Spleen (tissue), 11 donors: ENCODE measurements at regions not wholly inside any gene's neighbourhood (a gene's known extent, or its start where the extent isn't known, plus 50 kb on each side); places are given as distances from the start of the nearest gene placed in this dataset.

ENCODE experiments used
- DNase-seq: peaks from one replicate; pipeline ENCODE4 v3.0.0-alpha.2; 2020
- H3K27ac ChIP-seq, 8 donors: fragments of 200-600 bp; sonication (generic) in 7 of 8; 1 replicate in 4 of 8; 2 replicates in 4 of 8; pipeline versions ENCODE4 v1.5.0 to v1.8.0; 2016 to 2021; ENCODE audit warnings: inconsistent platforms in 4 of 8, mild to moderate bottlenecking in 4 of 8, moderate library complexity in 1 of 8
- H3K27me3 ChIP-seq, 7 donors: fragments of 200-600 bp; sonication (generic) in 6 of 7; replicated peaks in 1 of 7; 1 replicate in 4 of 7; 2 replicates in 3 of 7; pipeline versions ENCODE4 v1.5.0 to v1.8.0; 2016 to 2021; ENCODE audit warnings: inconsistent platforms in 3 of 7, mild to moderate bottlenecking in 1 of 7
- H3K36me3 ChIP-seq, 6 donors: fragments of 200-600 bp; sonication (generic) in 5 of 6; 1 replicate in 4 of 6; 2 replicates in 2 of 6; pipeline versions ENCODE4 v1.5.0 to v1.8.0; 2016 to 2021; ENCODE audit warnings: inconsistent platforms in 2 of 6
- H3K4me1 ChIP-seq, 6 donors: fragments of 200-600 bp; sonication (generic) in 5 of 6; 1 replicate in 3 of 6; 2 replicates in 3 of 6; pipeline versions ENCODE4 v1.5.0 to v1.8.0; 2016 to 2021; ENCODE audit warnings: inconsistent platforms in 3 of 6
- H3K4me3 ChIP-seq, 8 donors: fragments of 200-600 bp; sonication (generic) in 7 of 8; 1 replicate in 4 of 8; 2 replicates in 4 of 8; pipeline versions ENCODE4 v1.5.0 to v1.8.0; 2016 to 2021; ENCODE audit warnings: inconsistent platforms in 4 of 8, mild to moderate bottlenecking in 4 of 8, moderate library complexity in 2 of 8
- H3K9me3 ChIP-seq, 8 donors: fragments of 200-600 bp; sonication (generic) in 7 of 8; 1 replicate in 4 of 8; 2 replicates in 4 of 8; pipeline versions ENCODE4 v1.5.0 to v1.8.0; 2016 to 2021; ENCODE audit warnings: inconsistent platforms in 4 of 8
- POLR2A ChIP-seq, 3 donors: fragments of 450-650 bp; IDR thresholded peaks; one replicate each; pipeline ENCODE4 v1.5.1; 2017; ENCODE audit warnings: antibody characterized with exemption in 3 of 3, mild to moderate bottlenecking in 1 of 3
- POLR2AphosphoS5 ChIP-seq, 3 donors: sonication (generic); formaldehyde crosslinking; IDR thresholded peaks; one replicate each; pipeline ENCODE4 v1.5.1; 2017; ENCODE audit warnings: antibody characterized with exemption in 3 of 3
- WGBS, 5 donors: extraction: QIAGEN DNeasy Blood & Tissue Kit in 3 of 5; methylation state at CpG; one replicate each; pipeline versions ENCODE4 v1.1.5 to v1.1.7; 2013 to 2018; 5-methylcytosine and 5-hydroxymethylcytosine counted together
- intact Hi-C: fragments of 100-400 bp; cut with DNase I; formaldehyde crosslinking; loops from one replicate; pipeline ENCODE4 v1.15.0; 2023; ENCODE audit warnings: low total_unique reads
- TF ChIP-seq, protein P1 (sequence below), 11 experiments: fragments of 200-600 bp in 7 of 11; fragments of 450-650 bp in 4 of 11; sonication (generic) in 4 of 11; IDR thresholded peaks in 8 of 11; conservative IDR thresholded peaks in 3 of 11; 1 replicate in 7 of 11; 2 replicates in 4 of 11; pipeline versions ENCODE4 v1.4.0 to v1.8.0; 2016 to 2021; ENCODE audit warnings: antibody characterized with exemption in 11 of 11, inconsistent platforms in 4 of 11, mild to moderate bottlenecking in 1 of 11
- donor health status: healthy with polysubstance abuse.
- donor health status: DM: no; HTN: no; CAD: no; lungs with moderate emphysema.
- donor health status: DM: no; HTN: no; CAD: no.
- donor health status: Bipolar disorder and iron deficiency.
- donor health status: healthy.
- donor health status: DM: no; HTN: no; CAD: no.
- donor health status: DM: yes; HTN: yes; CAD: no.

DNA sequence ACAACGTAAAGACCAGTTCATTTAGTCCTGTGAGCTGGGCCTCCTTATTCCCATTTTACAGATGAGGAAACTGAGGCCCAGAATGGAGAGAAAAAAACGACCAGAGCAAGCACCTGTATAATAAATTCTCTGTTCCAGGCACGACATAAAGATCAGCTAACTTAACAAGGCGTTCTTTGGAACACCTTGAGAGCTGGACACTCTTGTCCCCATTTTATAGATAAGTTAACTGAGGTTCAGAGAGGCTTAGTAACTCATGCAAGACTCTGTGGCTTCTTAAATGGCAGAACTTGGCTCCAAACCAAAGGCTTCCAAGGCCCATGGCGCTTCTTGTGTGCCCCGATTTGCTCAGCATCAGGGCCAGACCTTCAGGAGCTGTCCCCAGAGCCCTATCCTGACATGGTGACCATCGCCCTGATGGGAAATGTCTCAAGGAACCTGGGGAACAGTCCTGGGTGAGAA is 142.1 kb downstream of the VEGFA start:
- TF ChIP-seq POLR2A (IDR thresholded peaks at IDR 0.05) (no peak), POLR2AphosphoS5 (IDR thresholded peaks at IDR 0.05) (no peak)
- TF ChIP-seq, protein P1, sequence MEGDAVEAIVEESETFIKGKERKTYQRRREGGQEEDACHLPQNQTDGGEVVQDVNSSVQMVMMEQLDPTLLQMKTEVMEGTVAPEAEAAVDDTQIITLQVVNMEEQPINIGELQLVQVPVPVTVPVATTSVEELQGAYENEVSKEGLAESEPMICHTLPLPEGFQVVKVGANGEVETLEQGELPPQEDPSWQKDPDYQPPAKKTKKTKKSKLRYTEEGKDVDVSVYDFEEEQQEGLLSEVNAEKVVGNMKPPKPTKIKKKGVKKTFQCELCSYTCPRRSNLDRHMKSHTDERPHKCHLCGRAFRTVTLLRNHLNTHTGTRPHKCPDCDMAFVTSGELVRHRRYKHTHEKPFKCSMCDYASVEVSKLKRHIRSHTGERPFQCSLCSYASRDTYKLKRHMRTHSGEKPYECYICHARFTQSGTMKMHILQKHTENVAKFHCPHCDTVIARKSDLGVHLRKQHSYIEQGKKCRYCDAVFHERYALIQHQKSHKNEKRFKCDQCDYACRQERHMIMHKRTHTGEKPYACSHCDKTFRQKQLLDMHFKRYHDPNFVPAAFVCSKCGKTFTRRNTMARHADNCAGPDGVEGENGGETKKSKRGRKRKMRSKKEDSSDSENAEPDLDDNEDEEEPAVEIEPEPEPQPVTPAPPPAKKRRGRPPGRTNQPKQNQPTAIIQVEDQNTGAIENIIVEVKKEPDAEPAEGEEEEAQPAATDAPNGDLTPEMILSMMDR (IDR thresholded peaks at IDR 0.05 in 8 of 11, conservative IDR thresholded peaks at IDR 0.05 in 3 of 11) = no peak
- no peak overlapping the region for H3K27ac ChIP-seq
- no peaks in the 10 kb centered on the region for H3K9me3 ChIP-seq
- DNase-seq = no peak
- no peak overlapping the region for H3K4me3 ChIP-seq
- intact Hi-C loops = no loop called here
- H3K36me3 ChIP-seq = no peaks in the 10 kb centered on the region
- H3K4me1 ChIP-seq = peaks cover 4 to 21% (median 16%) of the 10 kb centered on the region in 6 donors
- no peaks in the 10 kb centered on the region for H3K27me3 ChIP-seq
- WGBS, 5 donors = 75 to 90% (median 83%) methylated on average over 6 to 7 of the region's 7 CpGs

DNA sequence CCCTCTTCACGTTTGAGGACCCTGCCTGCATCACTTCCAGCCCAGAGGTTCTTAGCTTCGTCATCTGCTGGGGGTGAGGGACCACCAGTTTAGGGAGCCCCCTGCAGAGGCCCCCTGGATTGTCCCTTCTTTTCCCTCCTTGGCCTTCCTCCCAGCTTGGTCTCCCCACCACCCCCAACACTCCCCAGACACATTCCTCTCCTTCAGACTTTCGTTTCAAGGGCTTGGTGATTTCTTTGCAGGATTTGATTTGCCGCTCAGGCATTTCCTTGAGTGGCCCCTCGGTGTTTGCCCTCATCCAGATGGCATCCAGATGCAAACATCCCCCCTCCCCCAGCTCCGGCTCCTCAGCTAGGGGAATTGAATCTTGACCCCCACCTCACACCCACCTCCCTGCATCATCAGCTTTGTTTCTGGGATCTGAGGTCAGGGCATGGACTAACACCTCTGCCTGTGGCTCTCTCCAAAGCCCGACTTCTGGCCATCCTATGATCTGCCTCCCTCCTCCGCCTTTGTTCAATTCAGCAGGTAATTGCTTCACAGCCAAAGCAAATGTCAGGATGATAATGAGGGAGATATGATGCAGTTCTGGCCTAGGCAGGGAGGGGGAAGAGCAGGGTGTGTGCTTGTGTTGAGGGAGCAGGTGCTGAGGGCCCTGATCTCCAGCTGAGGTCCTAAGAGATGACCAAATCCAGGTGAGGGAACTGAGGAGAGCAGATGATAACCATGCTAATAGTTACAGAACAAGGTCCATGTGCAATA is 141.5 kb downstream of the VEGFA start:
- Histone ChIP-seq H3K27me3 (peaks cover 0 to 3% (median 0%) of the 10 kb centered on the region in 7 donors), H3K9me3 (no peaks in the 10 kb centered on the region), H3K4me3 (no peak overlapping the region), H3K4me1 (peaks cover 0 to 15% (median 10%) of the 10 kb centered on the region in 6 donors), H3K27ac (no peak overlapping the region), H3K36me3 (no peaks in the 10 kb centered on the region)
- TF ChIP-seq POLR2A (IDR thresholded peaks at IDR 0.05) = no peak
- TF ChIP-seq POLR2AphosphoS5 (IDR thresholded peaks at IDR 0.05) = no peak
- TF ChIP-seq, protein P1 (IDR thresholded peaks at IDR 0.05 in 8 of 11, conservative IDR thresholded peaks at IDR 0.05 in 3 of 11) = no peak
- intact Hi-C loops = no loop called here
- DNase-seq = no peak
- 76 to 86% (median 79%) methylated on average over 8 of the region's 8 CpGs for WGBS, 5 donors

DNA sequence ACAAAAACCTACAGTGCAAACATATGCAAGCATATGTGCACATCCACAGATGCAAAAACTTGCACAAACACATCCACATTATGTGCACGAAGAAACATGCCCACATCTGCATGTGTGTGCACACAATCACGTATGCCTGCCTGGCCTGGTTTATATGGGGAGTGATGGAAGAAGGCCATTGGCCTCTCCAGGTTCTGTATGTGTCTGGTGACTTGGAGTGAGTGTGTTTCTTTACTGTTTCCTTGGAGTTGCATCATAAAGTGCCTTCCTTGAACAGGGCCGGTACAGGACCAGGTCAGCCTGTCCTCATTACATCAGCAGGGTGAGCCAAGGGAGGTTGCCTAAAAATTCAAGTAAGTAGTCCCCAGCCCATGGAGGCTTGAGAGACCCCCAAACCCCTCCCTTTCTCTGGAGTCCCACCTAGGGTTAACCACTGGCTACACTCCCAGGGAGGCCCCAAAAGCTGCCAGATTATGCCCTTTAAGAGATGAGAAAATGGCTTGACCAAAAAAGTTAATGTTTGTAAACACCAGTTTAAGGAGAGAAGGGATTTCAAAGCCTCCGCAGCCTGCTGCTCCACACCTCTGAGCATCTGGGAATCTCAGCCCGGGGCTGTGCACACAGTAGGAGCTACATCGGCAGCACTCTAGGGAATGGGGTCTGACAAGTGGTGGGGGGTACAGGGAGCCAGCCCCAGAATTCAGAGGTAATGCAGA is 140.8 kb downstream of the VEGFA start:
- Histone ChIP-seq H3K27me3 (peaks cover 0 to 5% (median 0%) of the 10 kb centered on the region in 7 donors), H3K9me3 (no peaks in the 10 kb centered on the region), H3K4me1 (peaks cover 0 to 7% (median 3%) of the 10 kb centered on the region in 6 donors), H3K27ac (no peak overlapping the region), H3K4me3 (no peak overlapping the region), H3K36me3 (no peaks in the 10 kb centered on the region)
- 77 to 85% (median 83%) methylated on average over 6 of the region's 6 CpGs for WGBS, 5 donors
- intact Hi-C loops = no loop called here
- no peak for TF ChIP-seq POLR2AphosphoS5 (IDR thresholded peaks at IDR 0.05)
- TF ChIP-seq, protein P1 (IDR thresholded peaks at IDR 0.05 in 8 of 11, conservative IDR thresholded peaks at IDR 0.05 in 3 of 11) = no peak
- no peak for DNase-seq

DNA sequence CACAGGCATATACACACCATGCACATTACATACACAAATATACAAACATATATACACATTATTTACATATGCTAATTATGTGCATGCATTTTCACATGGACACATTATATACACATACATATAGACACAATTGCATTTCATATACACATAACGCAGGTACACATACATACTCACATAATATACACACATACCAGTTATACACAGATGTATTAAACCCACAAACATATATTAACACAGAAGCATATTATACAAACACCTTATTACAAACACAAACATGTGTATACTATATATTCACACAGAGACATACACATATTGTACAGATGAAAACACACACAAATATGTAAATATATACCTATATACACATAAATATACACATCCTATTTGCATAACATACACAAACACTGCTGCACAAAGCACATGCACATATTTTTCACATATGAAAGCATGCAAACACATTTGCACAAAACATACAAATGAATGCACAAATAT is 140.2 kb downstream of the VEGFA start:
- 33 to 98% (median 94%) methylated on average over 1 of the region's 1 CpG for WGBS, 5 donors
- intact Hi-C loops = no loop called here
- no peaks in the 10 kb centered on the region for H3K36me3 ChIP-seq
- H3K27me3 ChIP-seq = peaks cover 0 to 5% (median 0%) of the 10 kb centered on the region in 7 donors
- H3K27ac ChIP-seq = no peak overlapping the region
- H3K4me3 ChIP-seq = no peak overlapping the region
- H3K9me3 ChIP-seq = no peaks in the 10 kb centered on the region
- TF ChIP-seq, protein P1 (IDR thresholded peaks at IDR 0.05 in 8 of 11, conservative IDR thresholded peaks at IDR 0.05 in 3 of 11) = no peak
- TF ChIP-seq POLR2AphosphoS5 (IDR thresholded peaks at IDR 0.05) (no peak), POLR2A (IDR thresholded peaks at IDR 0.05) (no peak)
- no peak for DNase-seq
- H3K4me1 ChIP-seq = peaks cover 0 to 1% (median 0%) of the 10 kb centered on the region in 6 donors
